ENCODE measurements at regions not wholly inside any gene's neighbourhood (a gene's known extent, or its start where the extent isn't known, plus 50 kb on each side); places are given as distances from the start of the nearest gene placed in this dataset.
"Not testable (repeated sequence)": the region's sequence is repeated elsewhere in the genome, so short reads cannot be mapped to it uniquely, and the experiment has no call there.

GRCh38 chr11:37858806-37859537, 1260.9 kb upstream of the RAG2 start:
- not testable (repeated sequence) for TF ChIP-seq CTCF, POLR2AphosphoS5 (IDR thresholded peaks at IDR 0.05)
